ENCODE measurements at regions not wholly inside any gene's neighbourhood (a gene's known extent, or its start where the extent isn't known, plus 50 kb on each side); places are given as distances from the start of the nearest gene placed in this dataset.

DNA sequence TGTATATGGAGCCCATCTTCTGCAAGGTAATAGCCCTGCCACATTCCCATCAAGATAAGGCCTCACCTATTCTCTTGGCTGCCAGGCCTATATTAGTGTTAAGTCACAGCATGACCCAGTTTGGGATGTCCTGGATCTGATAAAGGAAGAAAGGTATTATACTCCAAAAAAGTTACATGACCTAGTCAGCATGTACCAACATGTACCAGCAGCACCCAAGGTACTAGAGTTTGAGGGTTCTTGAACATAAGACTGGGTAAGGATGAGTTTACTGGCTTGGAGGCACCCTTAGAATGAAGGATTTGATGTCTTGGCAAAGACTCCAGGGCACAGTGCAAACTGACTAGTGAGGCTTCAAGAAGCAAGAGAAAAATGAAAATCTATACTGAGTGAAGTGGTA, 232.5 kb downstream of the SQOR start (continued):
- TF ChIP-seq CHD4 (IDR thresholded peaks at IDR 0.05; ENCODE audit: borderline replicate concordance) (no peak), FOXS1 (CRISPR knock-in tag; IDR thresholded peaks at IDR 0.05) (no peak), HOXA7 (CRISPR knock-in tag; IDR thresholded peaks at IDR 0.05) (no peak)

- DNase-seq (ENCODE audit: low read depth in 1 of 2, low spot score in 1 of 2) (no peak), FAIRE-seq (no peak), ATAC-seq (no peak)
- ChIA-PET POLR2A (no interaction called here), CTCF (no interaction called here)
- Histone ChIP-seq H3K9me3 (no peaks in the 10 kb centered on the region), H3K4me2 (no peak overlapping the region), H3K4me3 (no peak overlapping the region), H3K27ac (no peak overlapping the region), H3K4me1 (no peaks in the 10 kb centered on the region)
- 47% methylated on average over 2 of the region's 2 CpGs for WGBS (ENCODE audit: missing lambda C conversion rate)
- TF ChIP-seq CEBPB (IDR thresholded peaks at IDR 0.05) (no peak), HES2 (IDR thresholded peaks at IDR 0.05) (no peak), ZSCAN20 (CRISPR knock-in tag; IDR thresholded peaks at IDR 0.05) (no peak), NFE2L2 (conservative IDR thresholded peaks at IDR 0.05; ENCODE audit: low read length) (no peak), MAFK (IDR thresholded peaks at IDR 0.05; ENCODE audit: partially characterized antibody) (no peak), ELK1 (IDR thresholded peaks at IDR 0.05; ENCODE audit: low read depth, low read length) (no peak)
Observed at GRCh38 chr15:45868109-45868691, 233.4 kb downstream of the SQOR start.

DNA sequence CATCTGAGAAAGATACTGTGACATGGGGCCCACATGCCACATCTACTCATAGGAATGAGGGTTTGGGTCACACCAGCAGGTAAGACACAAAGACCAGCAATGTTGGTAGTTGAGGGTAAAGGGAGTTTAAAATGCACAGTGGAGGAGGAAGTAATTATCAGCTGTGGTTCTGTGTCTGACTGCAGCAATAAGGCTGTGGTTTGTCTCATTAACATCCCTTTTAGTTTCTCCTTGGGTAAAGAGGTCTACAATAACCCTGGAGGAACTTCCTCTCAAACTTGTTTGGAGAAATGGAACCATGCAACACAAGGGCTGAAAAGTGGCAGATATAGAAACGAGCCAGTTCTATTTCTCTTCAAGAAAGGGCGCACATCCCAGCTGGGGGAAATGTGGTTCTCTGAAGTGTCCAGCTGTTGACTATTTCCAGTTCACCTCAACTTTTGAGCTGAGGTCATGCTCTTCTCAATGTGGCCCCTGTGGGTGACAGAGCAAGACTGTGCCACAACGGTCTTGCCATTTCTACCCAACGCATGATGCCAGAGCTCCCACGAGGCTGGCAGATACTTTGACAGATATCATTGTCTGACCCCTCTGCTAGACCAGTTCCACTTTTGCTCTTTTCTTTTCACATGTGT, 234.3 kb downstream of the SQOR start:
- DNase-seq (ENCODE audit: low read depth in 1 of 2, low spot score in 1 of 2) (no peak), FAIRE-seq (no peak), ATAC-seq (no peak)
- H3K4me2 ChIP-seq, result no peak overlapping the region
- no peaks in the 10 kb centered on the region for H3K9me3 ChIP-seq
- H3K4me3 ChIP-seq, result no peak overlapping the region
- WGBS (ENCODE audit: missing lambda C conversion rate), result 29% methylated on average over 5 of the region's 5 CpGs
- POLR2A ChIA-PET, result no interaction called here
- no peak overlapping the region for H3K27ac ChIP-seq
- TF ChIP-seq KDM5A (IDR thresholded peaks at IDR 0.05) (no peak), FOSB (CRISPR knock-in tag; IDR thresholded peaks at IDR 0.05) (no peak), POLR2AphosphoS2 (conservative IDR thresholded peaks at IDR 0.05; ENCODE audit: low read length) (no peak), NR3C1 (IDR thresholded peaks at IDR 0.05) (no peak), TFCP2L1 (CRISPR knock-in tag; IDR thresholded peaks at IDR 0.05) (no peak), CBX2 (IDR thresholded peaks at IDR 0.05; ENCODE audit: borderline replicate concordance, low read depth) (no peak), FOSL2 (IDR thresholded peaks at IDR 0.05) (no peak), FOSL2 (CRISPR knock-in tag; IDR thresholded peaks at IDR 0.05) (no peak), PHF8 (IDR thresholded peaks at IDR 0.05; ENCODE audit: borderline replicate concordance, low read depth) (no peak), MYC (IDR thresholded peaks at IDR 0.05; ENCODE audit: borderline replicate concordance, low read length) (no peak), REST (IDR thresholded peaks at IDR 0.05) (no peak), CBX8 (IDR thresholded peaks at IDR 0.05) (no peak), POLR2A (IDR thresholded peaks at IDR 0.05; ENCODE audit: low read length) (no peak), EP300 (IDR thresholded peaks at IDR 0.05) (no peak)
- no peaks in the 10 kb centered on the region for H3K4me1 ChIP-seq
- CTCF ChIA-PET, result no interaction called here

Data from A549 (cell line).